H1 (cell line): ENCODE measurements at regions not wholly inside any gene's neighbourhood (a gene's known extent, or its start where the extent isn't known, plus 50 kb on each side); places are given as distances from the start of the nearest gene placed in this dataset.

Experiments
- BCL11A ChIP-seq, 2 experiments: IDR thresholded peaks; one replicate each; pipeline ENCODE4 v1.6.1; 2011; ENCODE audit warnings: low read depth in 2 of 2, low read length in 2 of 2, mild to moderate bottlenecking in 2 of 2
- CBX5 ChIP-seq: fragments of 300-800, 300-1000 bp; sonication (generic); IDR thresholded peaks from 2 replicates; pipeline ENCODE4 v1.7.1; 2016; ENCODE audit warnings: antibody characterized with exemption, low read length, low read depth
- CEBPB ChIP-seq: IDR thresholded peaks from 2 replicates; pipeline ENCODE4 v1.6.1; 2012; ENCODE audit warnings: low read depth, low read length
- CHD1 ChIP-seq: IDR thresholded peaks from 2 replicates; pipeline ENCODE4 v1.6.1; 2012; ENCODE audit warnings: low read depth, low read length, improper control_type of control experiment
- EGR1 ChIP-seq: IDR thresholded peaks from 2 replicates; pipeline ENCODE4 v1.6.1; 2011; ENCODE audit warnings: low read depth, low read length, borderline replicate concordance
- EZH2 ChIP-seq: fragments of 200-600 bp; sonication (generic); IDR thresholded peaks from 2 replicates; pipeline ENCODE4 v1.7.1; 2012; ENCODE audit warnings: low read depth, mild to moderate bottlenecking, moderate library complexity, low read length, inconsistent platforms; ENCODE audit not compliant: severe bottlenecking
- HDAC6 ChIP-seq: IDR thresholded peaks from one replicate; pipeline ENCODE4 v1.7.1; 2012; ENCODE audit warnings: low read depth, mild to moderate bottlenecking, inconsistent platforms, low read length, moderate library complexity
- JUND ChIP-seq: IDR thresholded peaks from 2 replicates; pipeline ENCODE4 v1.6.1; 2011; ENCODE audit warnings: mild to moderate bottlenecking, improper control_type of control experiment, low read length
- MAFK ChIP-seq: IDR thresholded peaks from 2 replicates; pipeline ENCODE4 v1.6.1; 2012; ENCODE audit warnings: low read depth, mild to moderate bottlenecking, improper control_type of control experiment, low read length
- POLR2A ChIP-seq, 2 experiments: IDR thresholded peaks; 1 replicate in 1 of 2; 2 replicates in 1 of 2; pipeline ENCODE4 v1.6.1; 2011; ENCODE audit warnings: low read depth in 2 of 2, low read length in 2 of 2, mild to moderate bottlenecking in 2 of 2; ENCODE audit errors: control extremely low read depth in 1 of 2
- SUZ12 ChIP-seq: fragments of 200-600 bp; sonication (generic); IDR thresholded peaks from 2 replicates; pipeline ENCODE4 v1.6.1; 2012; ENCODE audit warnings: mild to moderate bottlenecking, inconsistent platforms, low read length, moderate library complexity, mixed read lengths
- ZNF274 ChIP-seq: IDR thresholded peaks from 2 replicates; pipeline ENCODE4 v1.7.0; 2012; ENCODE audit warnings: low read length, borderline replicate concordance; ENCODE audit errors: extremely low read depth
- TF ChIP-seq, protein P1 (sequence below): IDR thresholded peaks from 2 replicates; pipeline ENCODE4 v1.6.1; 2012; ENCODE audit warnings: inconsistent platforms
- TF ChIP-seq, protein P2 (sequence below), 3 experiments: IDR thresholded peaks; 1 replicate in 2 of 3; 2 replicates in 1 of 3; pipeline versions ENCODE4 v1.5.1 to v1.6.1; 2011; ENCODE audit warnings: low read length in 3 of 3, mild to moderate bottlenecking in 3 of 3, inconsistent platforms in 2 of 3, low read depth in 1 of 3, moderate library complexity in 1 of 3; ENCODE audit not compliant: insufficient read depth in 1 of 3; ENCODE audit errors: control extremely low read depth in 1 of 3

DNA sequence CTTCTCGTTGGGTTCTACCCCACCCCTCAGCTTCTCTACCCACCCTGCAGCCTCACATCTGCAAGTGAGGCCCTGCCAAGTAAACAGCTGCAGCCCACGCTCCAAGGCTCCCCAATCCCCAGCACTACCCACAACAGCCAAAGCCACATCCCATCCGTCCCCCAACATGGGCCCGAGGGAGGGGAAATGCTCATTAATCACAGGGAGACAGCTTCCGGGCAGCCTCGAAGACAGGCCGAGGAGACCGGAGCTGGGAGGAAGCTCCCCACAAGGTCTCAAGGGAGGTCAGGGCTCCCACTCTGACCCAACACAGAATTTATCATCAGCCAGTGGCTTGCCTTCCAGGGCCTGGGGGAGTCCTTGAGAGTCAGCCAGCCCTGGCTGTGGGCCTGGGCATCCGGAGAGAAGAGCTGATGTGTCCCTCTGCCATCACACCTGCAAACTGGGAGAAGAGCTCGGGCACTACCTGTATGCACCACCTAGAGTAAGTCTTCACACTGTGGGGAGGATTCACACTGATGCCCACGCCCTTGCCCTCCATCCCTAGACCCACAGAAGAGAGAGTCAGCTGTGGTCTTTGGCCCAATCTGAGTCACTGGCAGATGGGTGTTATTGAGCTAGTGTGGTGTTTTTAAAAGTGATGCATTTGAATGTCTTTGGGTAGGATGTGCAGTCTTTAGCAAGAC is 115.5 kb upstream of the ZMIZ1 start:
- TF ChIP-seq SUZ12 (no peak), MAFK (no peak), POLR2A (IDR thresholded peaks at IDR 0.05; ENCODE audit: control extremely low read depth in 1 of 2, low read depth in 2 of 2, low read length in 2 of 2) (no peak), EGR1 (no peak), JUND (no peak), CHD1 (no peak), HDAC6 (no peak), CBX5 (no peak), EZH2 (no peak), CEBPB (no peak), ZNF274 (no peak), BCL11A (IDR thresholded peaks at IDR 0.05; ENCODE audit: low read depth in 2 of 2, low read length in 2 of 2) (no peak)
- TF ChIP-seq, protein P1, sequence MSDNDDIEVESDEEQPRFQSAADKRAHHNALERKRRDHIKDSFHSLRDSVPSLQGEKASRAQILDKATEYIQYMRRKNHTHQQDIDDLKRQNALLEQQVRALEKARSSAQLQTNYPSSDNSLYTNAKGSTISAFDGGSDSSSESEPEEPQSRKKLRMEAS: no peak
- TF ChIP-seq, protein P2, sequence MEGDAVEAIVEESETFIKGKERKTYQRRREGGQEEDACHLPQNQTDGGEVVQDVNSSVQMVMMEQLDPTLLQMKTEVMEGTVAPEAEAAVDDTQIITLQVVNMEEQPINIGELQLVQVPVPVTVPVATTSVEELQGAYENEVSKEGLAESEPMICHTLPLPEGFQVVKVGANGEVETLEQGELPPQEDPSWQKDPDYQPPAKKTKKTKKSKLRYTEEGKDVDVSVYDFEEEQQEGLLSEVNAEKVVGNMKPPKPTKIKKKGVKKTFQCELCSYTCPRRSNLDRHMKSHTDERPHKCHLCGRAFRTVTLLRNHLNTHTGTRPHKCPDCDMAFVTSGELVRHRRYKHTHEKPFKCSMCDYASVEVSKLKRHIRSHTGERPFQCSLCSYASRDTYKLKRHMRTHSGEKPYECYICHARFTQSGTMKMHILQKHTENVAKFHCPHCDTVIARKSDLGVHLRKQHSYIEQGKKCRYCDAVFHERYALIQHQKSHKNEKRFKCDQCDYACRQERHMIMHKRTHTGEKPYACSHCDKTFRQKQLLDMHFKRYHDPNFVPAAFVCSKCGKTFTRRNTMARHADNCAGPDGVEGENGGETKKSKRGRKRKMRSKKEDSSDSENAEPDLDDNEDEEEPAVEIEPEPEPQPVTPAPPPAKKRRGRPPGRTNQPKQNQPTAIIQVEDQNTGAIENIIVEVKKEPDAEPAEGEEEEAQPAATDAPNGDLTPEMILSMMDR (IDR thresholded peaks at IDR 0.05; ENCODE audit: control extremely low read depth in 1 of 3, insufficient read depth in 1 of 3, low read depth in 1 of 3, low read length in 3 of 3): no peak
